ENCODE measurements at regions not wholly inside any gene's neighbourhood (a gene's known extent, or its start where the extent isn't known, plus 50 kb on each side); places are given as distances from the start of the nearest gene placed in this dataset.

- TF ChIP-seq CTCF (conservative IDR thresholded peaks at IDR 0.05 in 1 of 2, IDR thresholded peaks at IDR 0.05 in 1 of 2; ENCODE audit: extremely low read depth in 1 of 2, insufficient read depth in 1 of 2, low read depth in 1 of 2, low read length in 2 of 2), result no peak
- TF ChIP-seq EZH2 (IDR thresholded peaks at IDR 0.05; ENCODE audit: borderline replicate concordance, low read length), result no peak
Measured at GRCh38 chr5:18079831-18080230, 445.6 kb downstream of the TAF11L14 start.
